Dendritic cell treated with granulocyte-macrophage colony-stimulating factor and Interleukin-4, amounts not matched to agents 40 ng/mL and 50 ng/mL, for 4 days (primary cell): ENCODE measurements at regions not wholly inside any gene's neighbourhood (a gene's known extent, or its start where the extent isn't known, plus 50 kb on each side); places are given as distances from the start of the nearest gene placed in this dataset.
"Not testable (repeated sequence)": the region's sequence is repeated elsewhere in the genome, so short reads cannot be mapped to it uniquely, and the experiment has no call there.

Experiments used
- H3K27ac Mint-ChIP-seq: one replicate; pipeline ENCODE4 v1.8.0; 2022; ENCODE audit warnings: mild to moderate bottlenecking, mixed read lengths
- H3K27me3 Mint-ChIP-seq: one replicate; pipeline ENCODE4 v1.8.0; 2022; ENCODE audit warnings: mild to moderate bottlenecking, mixed read lengths
- H3K36me3 Mint-ChIP-seq: one replicate; pipeline ENCODE4 v1.8.0; 2022; ENCODE audit warnings: low read depth, mixed read lengths
- H3K4me1 Mint-ChIP-seq: one replicate; pipeline ENCODE4 v1.8.0; 2022; ENCODE audit warnings: low read depth, mixed read lengths
- H3K4me3 Mint-ChIP-seq: one replicate; pipeline ENCODE4 v1.8.0; 2022; ENCODE audit warnings: mild to moderate bottlenecking, moderate library complexity, mixed read lengths
- H3K9me3 Mint-ChIP-seq: one replicate; pipeline ENCODE4 v1.8.0; 2022; ENCODE audit warnings: mixed read lengths
- intact Hi-C: fragments of 100-400 bp; cut with micrococcal nuclease; formaldehyde crosslinking; loops from one replicate; pipeline ENCODE4 v1.15.0; 2022

DNA sequence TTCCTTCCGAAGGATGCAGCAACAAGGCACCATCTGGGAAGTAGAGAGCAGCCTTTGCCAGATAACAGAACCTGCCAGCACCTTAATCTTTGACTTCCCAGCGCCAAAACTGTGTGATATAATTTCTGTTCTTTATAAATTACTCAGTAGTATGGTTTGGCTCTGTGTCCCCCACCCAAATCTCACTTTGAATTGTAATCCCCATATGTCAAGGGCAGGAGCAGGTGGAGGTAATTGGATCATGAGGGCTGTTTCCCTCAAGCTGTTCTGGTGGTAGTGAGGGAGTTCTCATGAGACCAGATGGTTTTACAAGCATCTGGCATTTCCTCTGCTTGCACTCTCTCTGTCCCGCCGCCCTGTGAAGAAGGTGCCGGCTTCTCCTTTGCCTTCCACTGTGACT lies 899.9 kb downstream of the TRIB2 start:
- Mint-ChIP-seq H3K36me3 (no peaks in the 10 kb centered on the region), H3K27ac (no peak overlapping the region)

GRCh38 chr2:13628122-13628521 lies 911.4 kb downstream of the TRIB2 start:
- Mint-ChIP-seq H3K27me3 (no peaks in the 10 kb centered on the region), H3K27ac (no peak overlapping the region), H3K36me3 (no peaks in the 10 kb centered on the region), H3K4me3 (no peak overlapping the region), H3K4me1 (no peaks in the 10 kb centered on the region), H3K9me3 (peaks cover 9% of the 10 kb centered on the region)
- intact Hi-C loops: no loop called here

More for the DNA sequence above, 899.9 kb downstream of the TRIB2 start:
- Mint-ChIP-seq H3K27me3 (no peaks in the 10 kb centered on the region), H3K4me3 (no peak overlapping the region), H3K9me3 (peaks cover 43% of the 10 kb centered on the region), H3K4me1 (no peaks in the 10 kb centered on the region)
- intact Hi-C loops: no loop called here

DNA sequence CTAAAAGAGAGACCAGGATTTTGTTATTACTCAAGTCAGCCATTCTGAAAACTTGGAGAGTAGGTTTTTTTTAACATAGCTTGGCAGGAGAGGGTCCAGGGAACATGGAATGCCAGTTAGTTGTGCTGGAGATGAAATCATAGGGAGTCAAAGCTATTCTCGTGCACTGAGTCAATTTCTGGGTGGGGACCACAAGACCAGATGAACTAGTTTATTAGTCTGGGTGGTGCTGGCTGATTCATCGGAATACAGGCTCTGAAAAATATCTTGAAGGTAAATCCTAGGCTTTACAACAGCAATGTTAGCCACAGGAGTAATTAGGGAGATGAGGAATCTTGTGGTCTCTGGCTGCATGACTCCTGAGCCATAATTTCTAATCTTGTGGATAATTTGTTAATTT lies 921.4 kb downstream of the TRIB2 start:
- H3K36me3 Mint-ChIP-seq: no peaks in the 10 kb centered on the region
- H3K4me1 Mint-ChIP-seq: no peaks in the 10 kb centered on the region
- H3K27me3 Mint-ChIP-seq: no peaks in the 10 kb centered on the region
- H3K9me3 Mint-ChIP-seq: peaks cover 25% of the 10 kb centered on the region
- no peak overlapping the region for H3K27ac Mint-ChIP-seq
- no peak overlapping the region for H3K4me3 Mint-ChIP-seq
- intact Hi-C loops: no loop called here

DNA sequence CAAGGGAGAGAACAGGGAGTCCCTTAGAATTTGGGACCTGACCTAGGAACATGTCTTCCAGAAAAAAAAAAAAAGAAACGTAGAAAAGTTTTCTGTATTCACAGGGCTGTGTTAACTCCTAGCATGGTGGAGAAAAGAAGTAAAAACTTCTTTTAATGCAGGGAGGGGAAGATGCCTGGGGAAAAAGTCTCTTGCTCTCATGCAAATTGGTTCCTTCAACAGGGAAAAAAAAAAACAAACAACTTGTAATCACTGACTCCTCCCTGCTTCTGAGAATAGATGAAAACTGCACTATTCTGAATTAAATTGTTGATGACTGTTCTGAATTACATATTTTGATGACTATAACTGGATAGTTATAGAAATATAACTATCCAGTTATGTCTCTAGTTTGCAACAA lies 933.2 kb downstream of the TRIB2 start:
- peaks cover 59% of the 10 kb centered on the region for H3K9me3 Mint-ChIP-seq
- no peaks in the 10 kb centered on the region for H3K4me1 Mint-ChIP-seq
- no peak overlapping the region for H3K4me3 Mint-ChIP-seq
- no peaks in the 10 kb centered on the region for H3K27me3 Mint-ChIP-seq
- no peak overlapping the region for H3K27ac Mint-ChIP-seq
- no peaks in the 10 kb centered on the region for H3K36me3 Mint-ChIP-seq
- intact Hi-C loops: no loop called here

DNA sequence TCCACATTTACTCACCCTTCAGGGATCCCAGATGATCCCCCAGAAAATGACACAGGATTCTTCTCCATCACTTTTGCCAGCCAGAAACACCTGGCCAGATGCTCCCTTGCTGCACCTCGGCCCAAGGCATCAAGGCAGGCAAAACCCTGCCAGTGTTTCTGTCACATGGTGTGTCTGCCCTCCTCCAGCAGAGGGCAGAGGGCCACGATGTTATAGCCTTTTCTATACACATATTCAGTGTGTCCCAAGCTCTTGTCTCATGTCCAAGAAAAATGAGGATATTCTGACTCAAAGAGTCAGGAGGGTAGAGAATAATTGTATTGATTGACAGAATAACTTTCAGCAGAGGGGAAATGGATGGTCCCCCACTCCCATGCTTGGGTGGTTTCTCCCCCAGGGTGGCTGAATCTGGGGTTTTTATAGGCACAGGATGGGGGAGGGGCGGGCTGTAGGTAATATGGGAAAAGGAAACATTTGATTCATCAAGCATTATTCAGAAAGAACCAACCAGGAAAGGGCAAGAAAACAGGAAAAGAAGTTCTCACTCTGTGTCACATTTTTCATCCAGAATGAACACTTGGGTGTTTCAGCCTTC lies 933.9 kb downstream of the TRIB2 start:
- no peaks in the 10 kb centered on the region for H3K27me3 Mint-ChIP-seq
- H3K36me3 Mint-ChIP-seq: no peaks in the 10 kb centered on the region
- H3K4me1 Mint-ChIP-seq: no peaks in the 10 kb centered on the region
- peaks cover 59% of the 10 kb centered on the region for H3K9me3 Mint-ChIP-seq
- H3K4me3 Mint-ChIP-seq: no peak overlapping the region
- H3K27ac Mint-ChIP-seq: no peak overlapping the region
- intact Hi-C loops: no loop called here

DNA sequence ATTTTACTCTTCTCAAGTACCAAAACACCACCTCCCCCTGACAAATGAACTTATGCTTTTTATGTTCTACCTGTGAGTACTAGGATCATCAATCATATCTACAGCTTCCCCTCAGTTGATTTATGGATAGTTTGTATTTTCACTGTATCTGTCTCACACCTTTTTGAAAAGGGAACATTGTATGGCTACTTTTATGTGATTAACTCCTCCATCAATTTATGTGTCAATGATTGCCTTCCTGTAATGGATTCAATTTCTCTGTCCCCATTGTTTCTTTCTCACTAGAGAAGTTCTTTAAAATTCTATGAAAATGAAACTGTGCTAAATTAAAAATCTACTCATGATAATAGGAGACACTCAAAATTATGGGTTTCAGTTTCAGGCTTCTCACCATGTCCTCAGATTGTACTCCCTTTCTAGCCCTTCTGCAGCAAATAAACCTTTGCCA lies 935.0 kb downstream of the TRIB2 start:
- H3K9me3 Mint-ChIP-seq: peaks cover 59% of the 10 kb centered on the region
- intact Hi-C loops: no loop called here
- H3K27me3 Mint-ChIP-seq: no peaks in the 10 kb centered on the region
- H3K27ac Mint-ChIP-seq: no peak overlapping the region
- no peak overlapping the region for H3K4me3 Mint-ChIP-seq
- no peaks in the 10 kb centered on the region for H3K36me3 Mint-ChIP-seq
- no peaks in the 10 kb centered on the region for H3K4me1 Mint-ChIP-seq

DNA sequence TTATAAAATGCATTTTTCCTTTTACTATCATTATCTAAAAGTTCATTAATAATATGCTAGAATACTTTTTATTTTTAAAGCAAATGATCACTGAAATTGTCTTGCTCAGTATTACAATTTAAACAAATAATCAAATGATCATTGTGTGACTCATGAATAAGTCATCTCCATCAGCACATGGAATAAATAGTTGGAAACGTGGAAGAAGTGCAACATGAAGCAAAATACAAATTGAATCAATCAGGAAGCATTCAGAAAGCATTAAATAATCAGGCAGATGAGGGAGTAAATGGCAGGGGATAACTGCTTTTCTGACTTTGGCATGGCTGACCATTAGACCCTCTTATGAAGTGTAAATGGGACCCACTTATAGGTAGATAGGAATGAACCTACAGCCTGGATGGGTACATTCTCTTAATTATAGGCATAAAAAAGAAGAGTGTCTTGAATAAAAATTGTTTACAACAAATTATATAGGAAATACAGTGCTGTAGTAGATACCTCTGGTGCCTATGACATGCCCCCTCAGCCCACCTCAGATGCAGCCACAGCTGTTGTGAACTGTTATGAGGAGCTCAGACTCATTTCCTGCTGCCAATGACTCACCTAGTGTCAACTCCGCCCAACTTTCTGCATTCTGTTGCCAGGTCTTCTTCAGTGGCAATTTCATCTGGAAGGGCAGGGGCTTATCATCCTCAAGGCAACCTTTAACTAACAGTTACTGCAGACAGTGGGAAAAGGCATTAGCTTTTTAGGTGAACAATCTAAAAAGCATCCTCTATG lies 936.0 kb downstream of the TRIB2 start:
- intact Hi-C loops: no loop called here
- Mint-ChIP-seq H3K27ac (no peak overlapping the region), H3K36me3 (no peaks in the 10 kb centered on the region), H3K4me1 (no peaks in the 10 kb centered on the region), H3K9me3 (peaks cover 59% of the 10 kb centered on the region), H3K27me3 (no peaks in the 10 kb centered on the region), H3K4me3 (no peak overlapping the region)

GRCh38 chr2:13654416-13654815 lies 937.7 kb downstream of the TRIB2 start:
- H3K4me1 Mint-ChIP-seq: no peaks in the 10 kb centered on the region
- intact Hi-C loops: no loop called here
- no peaks in the 10 kb centered on the region for H3K36me3 Mint-ChIP-seq
- no peak overlapping the region for H3K27ac Mint-ChIP-seq
- H3K9me3 Mint-ChIP-seq: peaks cover 47% of the 10 kb centered on the region
- H3K4me3 Mint-ChIP-seq: no peak overlapping the region
- no peaks in the 10 kb centered on the region for H3K27me3 Mint-ChIP-seq

DNA sequence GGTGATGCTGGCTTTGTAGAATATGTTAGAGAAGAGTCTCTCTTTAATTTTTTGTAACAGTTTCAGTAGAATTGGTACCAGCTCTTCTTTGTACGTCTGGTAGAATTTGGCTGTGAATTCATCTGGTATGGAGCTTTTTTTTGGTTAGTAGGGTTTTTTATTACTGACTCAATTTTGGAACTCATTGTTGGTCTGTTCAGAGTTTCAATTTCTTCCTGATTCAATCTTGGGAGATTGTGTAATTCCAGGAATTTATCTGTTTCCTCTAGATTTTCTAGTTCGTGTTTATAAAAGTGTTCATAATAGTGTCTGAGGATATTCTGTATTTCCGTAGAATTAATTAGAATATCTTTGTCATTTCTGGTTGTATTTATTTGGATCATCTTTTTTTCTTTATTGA lies 943.5 kb downstream of the TRIB2 start:
- Mint-ChIP-seq H3K9me3 (peaks cover 33% of the 10 kb centered on the region), H3K36me3 (no peaks in the 10 kb centered on the region), H3K27ac (no peak overlapping the region), H3K4me1 (no peaks in the 10 kb centered on the region), H3K27me3 (no peaks in the 10 kb centered on the region), H3K4me3 (no peak overlapping the region)
- intact Hi-C loops: no loop called here

DNA sequence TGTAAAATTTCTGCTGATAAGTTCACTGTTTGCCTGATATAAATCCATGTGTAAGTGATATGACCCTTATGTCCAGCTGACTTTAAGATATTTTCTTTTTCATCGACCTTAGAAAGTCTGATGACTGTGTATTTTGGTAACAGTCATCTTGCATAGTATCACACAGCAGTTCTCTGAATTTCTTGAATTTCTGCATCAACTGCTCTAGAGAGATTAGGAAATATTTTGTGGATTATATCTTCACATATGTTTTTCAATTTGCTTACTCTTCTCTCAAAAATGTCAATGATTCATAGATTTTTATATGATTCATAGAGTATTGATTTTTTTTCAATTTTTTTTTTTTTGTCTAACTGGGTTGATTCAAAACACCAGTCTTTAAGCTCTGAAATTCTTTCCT lies 945.3 kb downstream of the TRIB2 start:
- no peaks in the 10 kb centered on the region for H3K36me3 Mint-ChIP-seq
- H3K9me3 Mint-ChIP-seq: peaks cover 33% of the 10 kb centered on the region
- intact Hi-C loops: no loop called here
- H3K27ac Mint-ChIP-seq: no peak overlapping the region
- H3K27me3 Mint-ChIP-seq: no peaks in the 10 kb centered on the region
- H3K4me3 Mint-ChIP-seq: no peak overlapping the region
- H3K4me1 Mint-ChIP-seq: no peaks in the 10 kb centered on the region

GRCh38 chr2:13666582-13667414 lies 950.1 kb downstream of the TRIB2 start:
- Mint-ChIP-seq H3K9me3 (peaks cover 33% of the 10 kb centered on the region), H3K27ac (no peak overlapping the region), H3K4me3 (no peak overlapping the region), H3K27me3 (no peaks in the 10 kb centered on the region), H3K4me1 (no peaks in the 10 kb centered on the region), H3K36me3 (no peaks in the 10 kb centered on the region)
- intact Hi-C loops: no loop called here

DNA sequence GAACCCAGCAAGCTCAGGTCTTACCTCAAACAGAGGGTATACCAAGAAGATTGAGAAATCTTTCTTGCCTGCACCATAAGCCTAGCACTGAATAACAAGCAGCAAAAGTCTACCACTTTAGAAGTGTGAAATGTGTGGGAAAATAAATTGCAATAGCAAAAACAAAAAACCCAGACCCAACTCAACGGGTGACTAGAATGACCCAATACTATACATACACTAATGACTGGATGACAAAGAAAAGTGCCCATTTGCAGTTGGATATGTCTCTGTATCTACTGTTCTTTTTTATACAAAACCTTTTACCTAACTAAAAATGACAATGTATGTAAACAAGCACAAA lies 950.6 kb downstream of the TRIB2 start:
- Mint-ChIP-seq H3K36me3 (no peaks in the 10 kb centered on the region), H3K4me3 (no peak overlapping the region), H3K27ac (no peak overlapping the region), H3K27me3 (no peaks in the 10 kb centered on the region), H3K4me1 (no peaks in the 10 kb centered on the region), H3K9me3 (peaks cover 31% of the 10 kb centered on the region)
- intact Hi-C loops: no loop called here

DNA sequence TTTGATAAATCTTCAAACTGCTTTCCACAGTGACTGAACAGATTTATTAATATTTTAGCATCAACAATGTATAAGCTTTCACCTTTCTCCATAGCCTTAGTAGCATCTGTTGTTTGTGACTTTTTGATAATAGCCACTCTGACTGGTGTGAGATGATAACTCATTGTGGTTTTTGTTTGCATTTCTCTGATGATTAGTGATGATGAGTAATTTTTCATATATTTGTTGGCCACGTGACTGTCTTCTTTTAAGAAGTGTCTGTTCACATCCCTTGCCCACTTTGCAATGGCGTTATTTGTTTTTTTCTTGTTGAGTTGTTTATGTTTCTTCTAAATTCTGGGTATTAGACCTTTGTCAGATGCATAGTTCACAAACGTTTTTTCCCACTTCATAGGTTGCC lies 952.9 kb downstream of the TRIB2 start:
- intact Hi-C loops: no loop called here
- H3K4me3 Mint-ChIP-seq: no peak overlapping the region
- no peaks in the 10 kb centered on the region for H3K36me3 Mint-ChIP-seq
- peaks cover 41% of the 10 kb centered on the region for H3K9me3 Mint-ChIP-seq
- H3K27me3 Mint-ChIP-seq: no peaks in the 10 kb centered on the region
- H3K4me1 Mint-ChIP-seq: no peaks in the 10 kb centered on the region
- H3K27ac Mint-ChIP-seq: no peak overlapping the region

- intact Hi-C loops, H3K27me3 Mint-ChIP-seq, H3K4me3 Mint-ChIP-seq, H3K4me1 Mint-ChIP-seq, H3K27ac Mint-ChIP-seq, H3K36me3 Mint-ChIP-seq: not testable (repeated sequence)
- H3K9me3 Mint-ChIP-seq: peaks cover 68% of the 10 kb centered on the region
These were observed 957.1 kb downstream of the TRIB2 start for GRCh38 chr2:13673821-13674220.
